ENCODE measurements at regions not wholly inside any gene's neighbourhood (a gene's known extent, or its start where the extent isn't known, plus 50 kb on each side); places are given as distances from the start of the nearest gene placed in this dataset.
A peak's percentile ranks its signal among the peaks of the same experiment; 100 is the strongest.

GRCh38 chr12:79524507-79525148 is 166.1 kb downstream of the PAWR start:
- H3K27me3 ChIP-seq (ENCODE audit: control insufficient read depth in 1 of 2, insufficient read depth in 2 of 2, low read length in 2 of 2) = no peaks in the 10 kb centered on the region
- peaks cover 52% of the 10 kb centered on the region for H3K4me1 ChIP-seq (ENCODE audit: insufficient read depth, low read length)
- in situ Hi-C loops (cut with HindIII; ENCODE audit: extremely low pct_ligation_motif_present, low pct_unique_long_range_greater_than_20kb) (loop anchor here (10.0 kb wide), 1 partner anchor 110 kb away; no protein-coding TSS in a partner anchor), intact Hi-C loops (cut with micrococcal nuclease; ENCODE audit: unreplicated experiment) (no loop called here)
- 81% methylated on average over 5 of the region's 6 CpGs for WGBS (ENCODE audit: low lambda C conversion rate)
- CTCF ChIA-PET (ENCODE audit: low intra/inter-chr PET ratio, low total read pairs) = no interaction called here
- no peaks in the 10 kb centered on the region for H3K9me3 ChIP-seq (ENCODE audit: low read length)
- H3K4me3 ChIP-seq (replicated peaks in 1 of 3; ENCODE audit: insufficient read depth in 1 of 3, low read depth in 2 of 3, low read length in 3 of 3) = no peak overlapping the region
- H3K79me2 ChIP-seq (ENCODE audit: insufficient read depth, low read length) = no peaks in the 10 kb centered on the region
- no peak overlapping the region for H2AFZ ChIP-seq (ENCODE audit: low read length)
- FAIRE-seq (no peak), DNase-seq (ENCODE audit: low spot score) (no peak), ATAC-seq (no peak)
- peak overlapping the region; percentile 23 for H3K27ac ChIP-seq (ENCODE audit: extremely low read length, insufficient read depth, low read length)
- no peak overlapping the region for H3K4me2 ChIP-seq (ENCODE audit: low read depth, low read length)
- BruUV-seq (replicated peaks) = no TSS peak
- POLR2A ChIA-PET = no interaction called here
- H3K36me3 ChIP-seq (replicated peaks in 1 of 2; ENCODE audit: control insufficient read depth in 1 of 2, insufficient read depth in 2 of 2, low read length in 2 of 2) = no peaks in the 10 kb centered on the region
- no peaks in the 10 kb centered on the region for H4K20me1 ChIP-seq (ENCODE audit: insufficient read depth, low read length)
- H3K9ac ChIP-seq (ENCODE audit: insufficient read depth, low read depth, low read length) = no peak overlapping the region
- TF ChIP-seq SOX13 (IDR thresholded peaks at IDR 0.05) (no peak), SOX13 (CRISPR knock-in tag; conservative IDR thresholded peaks at IDR 0.05 in 1 of 2, IDR thresholded peaks at IDR 0.05 in 1 of 2) (0 out of 4 replicates have a peak, but pooled peaks of 1 of the 2 experiments have one; percentile 11), GTF2F1 (IDR thresholded peaks at IDR 0.05; ENCODE audit: low read length) (no peak), PCBP1 (IDR thresholded peaks at IDR 0.05; ENCODE audit: borderline replicate concordance, low read depth, low read length) (no peak), ZNF12 (CRISPR knock-in tag; IDR thresholded peaks at IDR 0.05) (no peak), ZFP36 (IDR thresholded peaks at IDR 0.05; ENCODE audit: borderline replicate concordance, low read depth, low read length, partially characterized antibody) (no peak), SOX6 (IDR thresholded peaks at IDR 0.05) (no peak), SOX6 (CRISPR knock-in tag; IDR thresholded peaks at IDR 0.05) (0 out of 2 replicates have a peak, but pooled peaks have one; percentile 10), ZBTB33 (CRISPR knock-in tag; IDR thresholded peaks at IDR 0.05) (no peak), NR1H2 (CRISPR knock-in tag; IDR thresholded peaks at IDR 0.05; ENCODE audit: borderline replicate concordance, low read depth) (no peak), AHR (CRISPR knock-in tag; IDR thresholded peaks at IDR 0.05) (no peak), TFAP4 (IDR thresholded peaks at IDR 0.05; ENCODE audit: borderline replicate concordance, low read depth) (no peak), ZHX1 (CRISPR knock-in tag; IDR thresholded peaks at IDR 0.05; ENCODE audit: low read depth) (no peak), ZNF121 (CRISPR knock-in tag; IDR thresholded peaks at IDR 0.05) (peak; percentile 98), ZNF782 (CRISPR knock-in tag; IDR thresholded peaks at IDR 0.05; ENCODE audit: borderline replicate concordance) (no peak), PAWR (CRISPR knock-in tag; IDR thresholded peaks at IDR 0.05; ENCODE audit: borderline replicate concordance) (no peak), MTERF4 (CRISPR knock-in tag; IDR thresholded peaks at IDR 0.05) (no peak), ZMYM3 (CRISPR knock-in tag; IDR thresholded peaks at IDR 0.05) (peak; percentile 74; the same call in 1 of the 2 replicates), POGZ (CRISPR knock-in tag; IDR thresholded peaks at IDR 0.05) (0 out of 2 replicates have a peak, but pooled peaks have one; percentile 20)

Measured in HepG2 (cell line).